MV-4-11 (cell line): ENCODE measurements at regions not wholly inside any gene's neighbourhood (a gene's known extent, or its start where the extent isn't known, plus 50 kb on each side); places are given as distances from the start of the nearest gene placed in this dataset.

ENCODE experiments used
- DNase-seq: peaks from one replicate; lab custom pipeline; 2025; lab: John Stamatoyannopoulos, UW

DNA sequence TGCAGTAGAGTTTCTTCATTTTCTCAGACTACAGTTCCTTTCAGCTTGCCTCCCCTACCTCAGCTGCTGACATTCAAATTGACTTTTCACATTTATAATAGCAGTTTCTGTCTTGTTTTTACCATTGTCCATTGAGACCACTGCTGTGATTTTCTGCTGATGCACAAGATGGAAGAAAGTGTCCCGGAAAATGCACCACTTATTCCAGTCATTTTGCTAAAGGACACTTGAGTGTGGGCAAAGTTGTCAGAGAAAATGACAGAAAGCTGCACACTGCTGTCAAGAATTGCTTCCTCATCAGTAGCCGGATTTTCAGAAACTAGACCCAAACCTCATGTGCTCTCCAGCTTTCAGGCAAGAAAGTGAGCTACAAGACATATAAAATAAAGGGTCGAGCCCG is 546.2 kb upstream of the SETBP1 start:
- DNase-seq, result no peak

DNA sequence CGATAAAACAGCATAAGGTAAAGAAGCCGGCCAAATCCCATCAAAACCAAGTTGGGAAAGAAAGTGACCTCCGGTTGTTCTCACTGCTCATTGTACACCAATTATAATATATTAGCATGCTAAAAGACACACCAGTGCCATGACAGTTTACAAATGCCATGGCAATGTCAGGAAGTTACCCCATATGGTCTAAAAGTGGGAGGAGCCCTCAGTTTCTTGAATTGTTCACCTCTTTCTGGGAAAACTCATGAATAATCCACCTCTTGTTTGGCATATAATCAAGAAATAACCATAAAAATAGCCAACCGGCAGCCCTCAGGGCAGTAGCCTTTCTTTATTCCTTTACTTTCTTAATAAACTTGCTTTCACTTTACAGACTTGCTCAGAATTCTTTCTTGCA is 544.9 kb upstream of the SETBP1 start:
- DNase-seq, result no peak

DNA sequence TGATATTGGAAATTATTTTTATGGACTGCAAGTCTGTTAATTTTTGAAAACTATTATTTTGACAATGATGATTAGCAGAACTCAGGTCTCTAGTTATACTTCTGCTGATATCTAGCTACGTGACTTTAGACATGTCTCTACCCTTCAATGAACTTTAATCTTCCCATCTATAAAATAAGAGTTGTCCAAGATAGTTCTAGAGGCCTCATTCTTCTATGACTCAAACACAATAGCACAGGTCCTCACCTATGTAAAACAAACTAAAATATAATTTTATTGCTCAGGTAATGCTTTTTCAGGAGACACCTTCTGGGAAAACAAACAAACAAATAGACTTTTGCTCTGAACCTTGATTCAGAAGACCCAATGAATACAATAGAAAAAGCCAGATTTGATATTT is 544.4 kb upstream of the SETBP1 start:
- DNase-seq, result no peak

DNA sequence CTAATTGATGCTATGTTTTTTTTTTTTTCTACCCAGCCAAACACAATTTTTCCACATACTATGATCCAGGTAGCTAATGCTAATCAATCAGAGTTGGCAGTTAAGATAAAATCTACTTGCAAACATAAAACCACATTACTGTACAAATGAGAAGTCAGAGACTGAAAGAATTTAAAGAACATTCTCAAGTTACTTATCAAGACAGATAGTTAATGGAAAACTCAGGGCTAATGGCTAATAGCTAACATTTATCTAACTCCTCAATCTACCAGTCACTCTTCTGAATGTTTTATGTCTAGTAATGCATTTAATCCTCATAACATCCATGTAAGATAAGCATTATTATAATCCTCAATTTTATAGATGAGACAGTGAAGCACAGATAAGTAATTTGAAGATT is 537.6 kb upstream of the SETBP1 start:
- no peak for DNase-seq

DNA sequence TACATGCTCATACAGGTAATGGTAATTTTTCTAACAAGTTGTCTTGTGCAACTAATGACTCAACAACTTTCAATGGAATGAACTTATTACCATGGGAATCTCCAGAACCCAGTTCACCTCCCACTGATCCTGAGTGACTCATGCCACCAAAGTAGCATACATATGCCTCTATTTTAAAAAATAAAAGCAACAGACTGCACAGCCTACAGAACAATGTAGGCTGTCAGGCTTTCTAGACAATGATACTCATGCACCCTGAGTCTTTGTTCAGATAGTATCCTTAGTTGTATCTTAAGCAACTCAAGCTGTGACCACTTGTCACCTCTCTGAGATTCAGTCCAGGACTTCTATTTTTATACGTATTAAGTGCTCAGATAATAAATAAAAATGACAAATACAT is 531.0 kb upstream of the SETBP1 start:
- DNase-seq, result no peak

DNA sequence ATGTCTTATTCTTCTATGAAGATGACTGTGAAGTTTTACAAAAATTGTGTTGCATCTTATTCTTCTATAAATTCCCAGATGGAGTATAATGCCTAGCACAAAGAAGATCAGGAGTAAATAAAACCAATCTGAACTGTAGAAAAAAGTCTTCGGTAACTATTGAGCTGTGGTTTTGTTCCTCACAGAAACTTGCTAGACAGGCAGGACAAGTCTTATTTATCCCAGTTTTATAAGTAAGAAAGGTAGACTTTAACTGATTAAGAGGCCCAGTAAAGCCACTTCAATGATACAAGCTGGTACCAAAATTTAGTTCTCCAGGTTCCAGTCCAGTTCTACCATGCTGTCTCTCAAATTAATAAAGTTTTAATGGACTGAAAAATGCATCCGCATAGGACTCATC is 526.7 kb upstream of the SETBP1 start:
- no peak for DNase-seq

DNA sequence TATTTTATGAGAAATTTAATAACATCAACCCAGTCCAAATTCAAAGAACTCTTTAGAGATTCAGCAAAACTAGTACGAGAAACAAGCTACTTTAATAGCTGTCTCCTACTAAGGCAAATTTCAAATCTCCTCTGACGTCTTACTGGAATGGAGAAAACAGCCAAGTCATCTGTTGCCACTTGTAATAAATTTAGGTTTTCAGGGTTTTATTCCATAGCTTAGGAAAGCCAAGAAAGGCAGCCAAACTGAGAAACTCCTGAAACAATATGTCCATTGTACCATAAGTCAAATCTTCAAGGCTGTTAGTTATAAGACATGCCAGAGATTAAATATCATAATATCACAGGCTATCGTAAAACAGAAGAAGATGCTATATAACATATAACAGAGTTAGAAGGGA is 524.6 kb upstream of the SETBP1 start:
- no peak for DNase-seq

DNA sequence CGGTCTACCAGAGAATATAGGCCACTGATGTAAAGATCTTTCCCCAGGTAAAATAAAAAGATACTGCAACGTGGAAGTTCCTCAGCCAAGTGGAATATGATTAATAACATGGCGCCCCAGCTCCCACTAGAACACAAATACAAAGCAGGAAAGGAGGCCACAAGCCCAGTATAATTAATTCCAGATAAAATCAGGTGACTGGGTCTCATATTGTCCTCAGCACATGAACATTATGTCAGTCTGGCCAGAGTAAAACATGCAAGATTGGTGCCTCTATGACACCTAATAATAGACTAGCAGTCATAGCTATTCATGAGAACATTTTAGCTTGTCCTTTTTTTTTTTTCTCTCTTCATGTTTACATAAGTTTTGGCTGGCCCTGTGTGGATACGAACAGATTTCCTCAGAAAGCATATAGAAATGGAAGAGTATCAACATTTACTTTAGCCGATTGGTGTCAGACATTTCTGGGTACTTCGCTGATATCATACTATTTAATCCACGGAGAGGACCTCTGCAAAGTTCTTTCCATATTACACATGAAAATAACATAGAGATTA is 523.8 kb upstream of the SETBP1 start:
- DNase-seq, result no peak

DNA sequence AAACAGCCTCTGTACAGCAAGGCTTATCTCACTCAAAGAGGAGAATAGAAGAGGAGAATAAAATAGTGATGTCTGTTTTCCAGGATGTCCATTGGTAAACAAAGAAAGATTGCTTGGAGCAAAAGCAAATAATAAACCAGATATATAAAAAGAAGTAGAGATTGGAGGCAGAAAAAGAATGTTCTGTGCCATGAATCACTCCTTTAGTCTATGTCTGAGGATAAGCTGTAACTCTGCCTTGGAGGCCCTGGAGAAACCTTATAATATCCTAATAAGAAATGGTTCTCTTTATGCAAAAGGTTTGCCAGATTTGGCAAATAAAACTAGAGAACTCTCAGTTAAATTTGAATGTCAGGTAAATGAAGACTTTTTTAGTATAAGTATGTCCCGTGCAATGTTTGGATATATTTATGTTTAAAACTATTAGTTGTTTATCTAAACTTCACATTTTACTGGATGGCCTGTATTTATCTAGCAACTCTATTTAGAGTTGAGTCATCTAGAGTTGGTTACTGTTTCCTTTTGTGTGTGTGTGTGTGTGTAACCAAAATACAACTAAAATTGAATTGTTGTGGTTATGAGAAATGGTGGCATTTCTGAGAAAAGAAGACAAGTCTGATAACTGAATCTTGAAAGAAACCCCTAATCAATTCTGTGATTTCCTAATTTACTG is 510.3 kb upstream of the SETBP1 start:
- DNase-seq, result no peak

DNA sequence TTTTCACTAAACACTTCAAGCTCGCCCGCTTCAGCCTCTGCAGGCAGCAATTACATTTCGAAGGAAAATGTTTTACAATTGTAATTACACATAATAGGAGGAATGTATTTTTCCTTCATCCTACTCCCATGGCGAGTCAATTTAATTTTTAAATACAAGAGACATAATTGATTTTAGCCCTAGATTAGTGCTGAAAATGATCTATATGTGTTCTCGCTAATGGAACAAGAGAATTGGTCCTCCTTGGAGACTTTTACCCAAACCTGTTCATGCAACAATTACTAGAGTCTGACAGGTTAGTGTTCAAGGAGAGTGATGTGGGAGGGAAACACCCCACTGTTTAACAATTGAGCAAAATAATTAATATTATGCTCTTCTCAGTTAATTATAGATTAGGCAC is 509.4 kb upstream of the SETBP1 start:
- no peak for DNase-seq

DNA sequence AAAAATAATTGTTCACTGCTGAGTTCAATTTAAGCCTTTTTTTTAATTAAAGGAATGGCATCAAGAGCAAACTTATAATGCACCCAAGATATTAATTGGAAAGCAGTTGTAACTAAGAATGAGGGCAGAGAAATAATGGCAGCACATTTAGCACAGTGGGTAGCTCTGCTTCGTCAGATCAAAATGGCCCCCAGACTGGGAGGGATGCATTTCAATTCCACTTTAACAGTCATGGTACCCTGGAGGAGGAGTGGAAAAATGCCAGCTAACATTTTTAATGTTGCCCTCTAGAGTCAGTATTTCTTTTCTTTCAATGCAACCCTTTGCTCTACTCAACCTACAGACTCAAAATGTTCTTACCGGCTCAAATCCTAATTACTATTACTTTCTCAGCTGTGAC is 504.8 kb upstream of the SETBP1 start:
- no peak for DNase-seq

DNA sequence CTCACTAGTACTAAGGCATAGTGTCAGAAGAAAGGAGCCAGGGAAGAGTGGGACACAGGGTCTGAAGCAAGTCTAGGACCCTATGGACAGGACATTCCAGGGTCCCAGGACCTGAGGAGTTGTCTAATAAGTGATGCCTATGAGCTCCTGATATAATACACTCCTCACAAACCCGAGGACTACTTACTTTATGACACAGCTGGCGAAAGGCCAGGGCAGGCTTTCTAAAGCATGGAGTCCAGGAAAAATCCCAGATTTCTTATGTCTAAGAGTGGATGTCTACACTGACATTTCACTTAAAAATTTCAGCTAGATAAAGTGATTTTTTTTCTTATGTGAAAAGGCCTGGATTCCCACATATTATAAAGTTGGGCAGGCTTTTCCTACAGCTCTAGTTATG is 502.2 kb upstream of the SETBP1 start:
- no peak for DNase-seq

DNA sequence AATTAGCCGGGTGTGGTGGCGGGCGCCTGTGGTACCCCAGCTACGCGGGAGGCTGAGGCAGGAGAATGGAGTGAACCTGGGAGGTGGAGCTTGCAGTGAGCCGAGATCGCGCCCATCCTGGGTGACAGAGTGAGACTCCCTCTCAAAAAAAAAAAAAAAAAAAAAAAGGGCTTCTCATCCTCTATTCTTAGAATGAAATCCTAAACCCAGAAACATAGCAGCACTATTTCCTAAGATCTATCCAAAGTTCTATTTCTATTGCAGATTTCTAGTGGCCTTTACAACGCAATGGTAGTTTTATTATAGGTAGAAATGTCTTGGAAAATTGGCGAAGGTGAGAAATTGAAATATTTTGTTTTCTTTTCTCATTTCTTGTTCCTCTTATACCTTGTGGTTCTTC is 501.0 kb upstream of the SETBP1 start:
- no peak for DNase-seq

DNA sequence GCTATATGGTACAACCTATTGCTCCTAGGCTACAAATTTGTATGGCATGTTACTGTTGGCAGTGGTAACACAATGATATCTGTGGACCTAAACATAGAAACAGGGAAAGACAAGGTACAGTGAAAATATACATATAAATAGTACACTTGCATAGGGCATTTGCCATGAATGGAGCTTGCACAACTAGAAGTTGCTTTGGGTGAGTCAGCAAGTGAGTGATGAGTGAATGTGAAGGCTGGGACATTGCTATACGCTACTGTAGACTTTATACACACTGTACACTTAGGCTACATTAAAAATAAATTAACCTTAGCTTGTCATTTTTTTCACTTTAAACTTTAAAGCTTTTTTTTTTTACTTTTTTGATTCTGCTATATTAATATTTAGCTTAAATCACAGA is 500.0 kb upstream of the SETBP1 start:
- no peak for DNase-seq

DNA sequence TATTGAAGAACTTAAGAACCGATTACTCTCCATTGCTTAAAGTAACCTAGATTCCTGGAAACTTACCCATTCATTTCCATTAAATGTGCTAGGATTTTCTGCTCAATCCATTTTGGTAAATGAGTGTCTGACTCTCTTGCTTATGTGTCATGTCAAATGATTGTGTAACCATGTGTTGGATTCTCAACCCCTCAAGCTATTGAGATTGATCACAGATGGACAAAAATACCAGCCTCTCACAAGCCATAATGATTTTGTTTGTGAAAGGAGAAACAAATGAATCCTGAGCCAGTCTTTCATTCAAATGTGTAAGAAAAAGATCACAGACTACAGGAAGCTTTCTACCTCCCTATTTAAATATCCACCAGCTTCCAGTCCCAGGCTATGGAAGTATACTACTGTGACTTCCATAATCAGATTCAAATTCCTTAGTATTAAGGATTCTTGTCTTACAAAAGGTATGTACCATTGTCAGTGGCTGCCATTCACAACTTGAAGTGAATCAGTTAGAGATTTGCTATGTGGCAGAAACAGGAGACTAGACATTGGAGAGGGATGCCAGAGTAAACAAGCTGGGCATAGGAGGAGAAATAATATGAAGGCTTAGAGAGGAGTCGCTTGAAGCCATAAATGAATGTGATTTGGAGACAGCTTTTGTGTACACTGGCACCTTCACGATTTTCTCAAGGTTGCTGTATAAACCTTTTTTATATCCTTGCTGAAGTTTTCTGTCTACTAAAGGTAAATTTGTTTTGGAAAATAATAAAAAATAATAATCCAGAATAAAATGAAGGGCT is 498.5 kb upstream of the SETBP1 start:
- DNase-seq, result no peak

DNA sequence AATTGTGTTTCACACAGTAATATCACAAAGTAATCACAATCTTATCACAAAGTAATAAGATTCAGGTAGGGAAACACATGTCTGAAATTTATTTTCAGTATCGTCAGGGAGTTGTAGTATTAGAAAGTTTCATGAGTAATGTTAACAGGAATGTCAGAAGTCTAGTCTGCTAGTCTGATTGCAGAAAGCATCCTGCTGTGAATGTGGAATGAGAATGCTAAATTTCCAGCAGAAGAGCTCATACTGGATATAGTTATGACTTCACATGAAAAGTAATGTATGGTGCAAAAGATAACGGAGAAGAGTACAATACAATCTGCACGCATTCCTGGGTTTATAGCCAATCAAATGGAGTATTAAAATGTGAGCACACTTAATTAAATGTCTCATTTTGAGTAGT is 494.7 kb upstream of the SETBP1 start:
- no peak for DNase-seq

DNA sequence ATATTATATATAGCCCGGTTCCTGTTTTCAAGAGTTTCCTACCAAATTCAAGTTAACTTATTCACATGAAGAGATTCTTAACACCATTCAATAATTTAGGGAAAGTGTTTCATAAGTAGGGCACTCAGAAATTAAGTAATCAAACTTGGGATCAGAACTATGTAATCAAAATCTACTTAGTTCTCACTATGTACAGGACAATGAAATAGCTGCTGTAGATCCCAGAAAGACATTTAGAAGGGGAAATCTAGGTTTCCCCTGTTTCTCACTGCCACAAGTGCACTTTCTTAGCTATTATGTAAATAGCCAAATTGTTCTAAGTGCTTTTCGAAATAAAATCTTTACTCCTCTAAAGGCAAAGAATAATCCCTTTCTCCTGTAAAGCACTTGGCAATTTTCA is 493.6 kb upstream of the SETBP1 start:
- DNase-seq, result no peak

DNA sequence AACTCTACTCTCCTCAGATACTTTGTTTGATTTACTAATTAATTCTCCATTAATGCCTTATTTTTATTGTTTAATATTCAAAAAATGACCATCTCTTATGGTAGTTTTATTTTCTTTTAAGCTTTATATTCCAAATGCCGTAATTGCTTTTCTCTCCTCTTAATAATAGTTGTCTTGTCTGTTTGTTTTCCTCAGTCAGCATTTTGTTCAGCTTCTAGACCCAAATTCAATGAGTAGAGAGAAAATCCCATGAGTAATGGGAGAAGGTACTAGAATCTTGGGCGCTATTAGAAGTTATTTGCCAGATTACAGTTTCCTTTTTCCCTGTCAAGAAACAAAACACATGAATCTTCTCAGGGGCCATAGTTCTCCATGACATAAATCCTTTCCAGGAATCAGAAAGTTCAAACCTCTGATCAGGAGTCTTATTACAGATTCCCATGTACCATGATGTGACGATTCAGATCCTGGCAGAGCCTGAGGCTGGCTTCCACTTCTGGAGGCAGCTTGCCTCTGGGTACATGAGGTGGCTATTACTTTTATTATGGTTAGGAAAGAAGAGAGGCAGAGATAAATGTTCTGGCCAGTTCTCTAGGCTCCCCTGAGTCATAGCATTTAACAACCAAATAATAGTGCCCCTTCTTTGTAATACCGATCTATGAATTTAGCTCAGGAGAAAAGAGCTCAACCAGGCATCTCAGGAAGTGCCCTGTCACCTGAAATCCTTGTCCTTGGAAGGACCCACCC is 485.1 kb upstream of the SETBP1 start:
- no peak for DNase-seq

DNA sequence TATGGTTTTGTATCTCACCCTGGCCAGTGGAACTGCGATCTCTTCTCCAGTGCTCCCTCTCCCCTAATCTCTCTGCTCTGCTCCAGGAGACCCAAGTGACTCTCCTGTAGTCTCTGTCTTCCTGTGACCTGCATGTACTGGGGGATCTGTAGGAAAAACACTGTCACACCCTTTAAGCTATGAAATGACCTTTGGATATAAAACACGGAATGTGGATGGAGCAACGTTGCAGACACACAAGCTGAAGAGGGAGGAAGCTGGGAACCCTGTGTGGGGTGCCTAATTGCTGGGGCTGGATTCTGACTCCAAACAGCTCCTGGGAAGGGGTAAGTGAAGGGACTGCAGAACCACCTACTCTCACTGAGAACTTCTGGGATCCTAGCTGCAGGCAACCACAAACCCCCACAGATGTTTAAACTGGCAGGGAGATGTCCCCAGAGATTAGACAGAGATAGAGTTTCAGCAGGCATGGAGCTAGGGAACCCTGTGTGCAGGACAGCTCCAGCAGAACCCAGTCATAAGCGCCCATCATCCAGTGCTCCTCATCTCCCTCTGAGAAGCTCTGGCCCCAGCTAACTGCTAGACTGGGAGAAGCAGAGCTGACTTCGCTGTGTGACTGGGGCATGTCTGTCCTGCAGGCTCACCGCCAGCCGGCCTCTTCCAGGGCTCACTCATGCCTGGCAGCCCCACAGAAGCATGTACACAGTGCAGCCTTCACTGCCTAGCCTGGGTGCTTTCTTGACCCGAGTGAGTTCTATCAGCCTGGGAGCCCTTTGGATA is 482.7 kb upstream of the SETBP1 start:
- DNase-seq, result no peak

DNA sequence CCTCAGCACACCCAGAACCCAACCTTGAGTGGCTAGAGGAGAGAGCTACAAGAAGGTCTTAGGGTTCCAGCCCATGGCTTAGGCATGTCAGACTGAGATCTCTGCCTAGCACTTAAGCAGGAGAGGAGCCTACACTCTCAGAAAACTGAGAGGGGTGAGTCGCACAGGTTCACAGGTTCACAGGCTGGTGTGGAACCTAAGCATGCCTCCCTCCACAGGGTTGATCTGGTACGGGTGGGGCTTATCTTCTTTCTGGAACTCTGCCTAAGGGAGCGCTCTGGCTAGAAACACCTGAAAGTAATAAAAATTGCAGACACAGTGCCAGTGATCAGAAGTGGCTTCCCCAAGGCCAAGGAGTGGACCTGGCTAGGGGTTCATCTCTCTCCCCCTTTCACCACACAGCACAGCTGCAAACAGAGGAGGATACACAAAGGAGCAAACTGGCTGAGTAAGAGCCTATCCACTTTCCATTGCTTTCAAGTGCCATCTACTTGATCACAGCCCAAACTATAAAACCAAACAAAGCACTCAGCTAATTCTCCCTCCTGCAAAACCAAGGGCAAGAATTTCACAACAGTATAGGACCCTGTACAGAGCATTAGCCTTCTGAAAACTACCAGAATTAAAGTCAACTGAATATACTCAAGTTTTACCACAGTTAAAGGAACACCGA is 481.9 kb upstream of the SETBP1 start:
- no peak for DNase-seq

DNA sequence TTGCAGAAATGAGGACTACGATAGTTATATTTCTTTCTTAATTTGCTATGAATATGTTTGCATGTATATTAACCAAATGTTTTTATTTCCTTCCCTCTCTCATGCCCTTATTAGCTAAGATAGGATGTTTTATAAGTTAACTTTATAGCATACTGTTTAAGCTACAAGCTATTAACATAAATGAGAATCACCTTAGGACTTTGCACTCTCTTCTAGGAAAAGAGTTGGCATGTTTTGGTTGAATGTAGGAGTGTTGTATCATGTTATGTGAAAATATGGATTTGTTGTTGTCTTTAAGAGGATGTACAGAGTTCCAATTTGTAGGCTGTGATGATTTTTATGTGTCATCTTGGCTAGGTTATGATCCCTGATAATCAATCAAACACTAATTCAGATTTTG is 467.4 kb upstream of the SETBP1 start:
- DNase-seq, result no peak

DNA sequence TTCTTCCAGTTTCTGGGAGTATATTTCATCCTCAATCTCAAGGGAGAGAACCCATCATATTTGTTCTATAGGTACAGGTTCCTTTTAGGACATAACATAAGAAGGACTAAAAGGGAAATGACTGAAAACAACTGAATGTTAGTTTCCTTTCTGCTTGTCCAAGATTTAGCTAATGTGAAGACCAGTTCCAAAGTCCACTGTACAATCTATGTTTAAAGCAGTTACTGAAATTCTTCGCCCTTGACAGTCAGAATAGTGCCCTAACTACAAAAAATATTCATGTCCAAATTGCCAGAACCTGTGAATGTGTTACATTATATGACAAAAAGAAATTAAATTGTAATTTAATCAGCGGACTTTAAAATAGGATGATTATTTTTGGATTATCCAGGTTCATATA is 466.3 kb upstream of the SETBP1 start:
- no peak for DNase-seq
